ENCODE measurements at regions not wholly inside any gene's neighbourhood (a gene's known extent, or its start where the extent isn't known, plus 50 kb on each side); places are given as distances from the start of the nearest gene placed in this dataset.
"Not testable (repeated sequence)": the region's sequence is repeated elsewhere in the genome, so short reads cannot be mapped to it uniquely, and the experiment has no call there.

DNA sequence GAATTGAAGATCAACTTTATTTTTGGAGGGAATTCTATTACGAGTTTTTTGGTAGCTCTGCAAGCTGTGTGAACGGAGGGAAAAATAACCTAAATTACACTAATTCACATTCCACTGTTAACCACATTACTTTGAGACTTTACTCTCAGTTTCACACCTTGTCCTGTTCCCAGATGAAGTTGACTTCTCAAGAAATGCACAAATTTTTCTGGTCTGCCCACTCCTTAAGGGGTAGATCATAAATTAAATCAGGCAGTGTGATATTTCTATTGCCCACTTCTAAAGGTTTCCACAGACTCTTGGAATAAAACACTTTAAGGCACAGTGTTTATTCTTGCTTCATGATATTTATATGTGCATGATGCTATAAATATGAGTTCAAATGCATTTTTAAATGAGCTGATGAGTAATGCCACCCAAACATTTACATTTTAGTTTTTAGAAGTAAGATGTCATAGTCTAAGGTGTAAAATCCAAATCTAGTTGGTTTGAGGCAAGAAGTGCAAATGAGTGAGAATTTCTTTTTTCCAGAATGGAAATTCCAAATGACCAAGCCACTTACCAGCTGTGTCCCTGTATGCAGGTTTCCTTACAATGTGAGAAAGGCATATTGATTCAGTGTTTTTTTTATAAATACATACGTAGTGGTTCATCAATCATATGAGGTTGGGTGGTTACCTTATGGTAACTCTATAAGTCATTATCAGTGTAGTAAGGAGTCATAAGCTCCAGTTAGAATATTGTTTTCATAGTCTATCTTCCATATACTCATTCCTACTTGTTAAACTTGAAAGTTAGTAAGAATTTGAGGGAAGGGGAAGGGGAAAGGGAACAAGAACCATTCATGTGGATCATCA, 437.7 kb upstream of the MEF2C start:
- no peak for DNase-seq

DNA sequence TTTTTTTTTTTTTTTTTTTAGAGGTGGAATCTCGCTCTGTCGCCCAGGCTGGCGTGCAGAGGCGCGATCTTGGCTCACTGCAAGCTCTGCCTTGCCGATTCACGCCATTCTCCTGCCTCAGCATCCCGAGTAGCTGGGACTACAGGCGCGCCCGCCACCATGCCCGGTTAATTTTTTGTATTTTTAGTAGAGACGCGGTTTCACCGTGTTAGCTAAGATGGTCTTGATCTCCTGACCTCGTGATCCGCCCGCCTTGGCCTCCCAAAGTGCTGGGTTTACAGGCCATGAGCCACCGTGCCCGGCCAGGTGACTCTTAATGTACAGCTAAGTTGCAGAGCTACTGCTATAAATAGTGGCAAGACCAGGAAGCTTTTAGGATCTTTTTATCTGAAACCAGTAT, 434.9 kb upstream of the MEF2C start:
- not testable (repeated sequence) for DNase-seq

DNA sequence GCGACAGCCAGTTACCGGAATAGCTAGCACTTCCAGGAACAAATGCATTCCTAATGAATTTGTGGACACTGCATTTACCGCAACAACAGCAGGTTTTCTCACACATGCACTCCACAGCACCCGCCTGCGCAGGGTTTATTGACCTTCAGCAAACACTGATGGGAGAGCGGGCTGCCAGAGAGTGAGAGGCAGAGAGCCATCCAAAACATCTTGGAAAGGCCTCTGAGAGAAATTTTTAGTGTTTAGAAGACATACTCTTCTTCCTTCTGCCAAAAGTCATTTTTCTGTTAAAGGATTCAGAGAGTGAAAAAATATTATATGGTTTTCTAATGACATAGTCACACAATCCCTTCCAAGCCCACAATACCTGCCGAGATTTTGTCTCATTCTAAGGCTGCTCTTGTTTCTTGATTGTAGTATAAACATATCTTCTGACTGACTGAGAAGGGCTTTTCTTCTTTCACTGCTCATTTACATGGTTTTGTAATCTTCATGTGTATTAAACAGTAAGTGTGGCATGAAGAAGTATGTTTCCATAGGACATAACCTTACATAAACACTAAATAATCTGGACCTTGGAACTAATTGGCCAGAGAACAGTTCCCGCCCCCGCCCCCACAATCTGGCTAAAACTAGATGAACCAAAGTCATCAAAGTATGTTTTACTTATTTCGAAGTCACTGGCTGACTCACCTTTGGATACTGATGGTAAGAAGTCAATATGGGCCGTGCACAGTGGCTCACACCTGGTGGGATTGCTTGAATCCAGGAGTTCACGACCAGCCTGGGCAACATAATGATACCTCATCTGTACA, 432.5 kb upstream of the MEF2C start:
- no peak for DNase-seq

DNA sequence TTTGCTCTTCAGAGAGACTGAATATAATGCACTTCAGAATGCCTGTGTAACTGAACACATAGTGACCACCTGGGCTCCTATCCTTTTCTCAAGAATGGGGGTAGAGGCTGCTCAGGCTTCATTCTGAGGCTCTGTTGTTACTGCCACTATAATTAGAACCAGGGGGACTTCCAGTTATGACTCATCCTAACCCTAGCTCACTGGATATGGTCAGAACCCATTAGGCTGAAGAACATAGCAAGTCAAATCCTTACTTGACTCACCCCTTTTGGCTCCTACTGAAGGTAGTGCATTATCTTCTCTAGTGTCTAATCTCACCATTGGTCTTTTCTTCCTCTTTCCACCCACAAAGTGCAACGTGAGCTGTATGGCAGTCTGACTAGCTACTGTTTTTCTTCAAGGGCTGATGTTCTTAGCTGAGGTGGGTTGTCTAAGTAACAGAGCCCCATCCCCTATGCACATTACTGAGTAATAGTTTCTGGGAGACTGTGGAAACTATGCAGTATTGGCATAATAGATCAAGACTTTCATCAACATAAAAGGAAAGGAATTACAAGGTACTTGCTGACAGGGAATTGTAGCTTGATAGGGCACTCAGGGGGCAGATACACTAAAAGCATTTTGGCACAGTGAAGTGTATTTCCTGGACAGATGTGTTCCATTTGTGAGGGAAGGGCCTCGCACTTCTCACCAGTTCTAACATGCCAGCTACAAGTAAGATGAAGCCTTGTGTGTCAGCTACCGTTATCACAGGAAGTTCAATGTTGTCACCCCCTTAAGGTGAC, 431.0 kb upstream of the MEF2C start:
- no peak for DNase-seq

DNA sequence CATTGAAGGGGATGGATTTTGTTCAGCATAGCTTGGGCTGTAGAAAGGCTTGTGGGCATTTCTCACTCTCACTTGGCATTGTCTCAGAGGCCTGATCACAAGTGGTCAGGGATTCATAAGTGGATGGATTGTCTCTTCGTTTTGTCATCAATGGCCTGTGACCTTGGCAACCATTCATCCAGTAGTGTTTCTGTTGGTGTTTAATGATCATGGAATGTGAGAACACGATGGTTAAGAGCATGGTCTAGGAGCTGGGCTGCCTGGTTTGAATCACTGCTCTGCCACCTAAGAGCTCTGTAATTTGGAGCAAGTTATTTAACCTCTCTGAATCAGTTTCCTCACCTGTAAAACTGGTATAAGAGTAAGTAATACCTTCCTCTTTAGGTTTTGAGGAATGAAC, 430.1 kb upstream of the MEF2C start:
- DNase-seq, result no peak

DNA sequence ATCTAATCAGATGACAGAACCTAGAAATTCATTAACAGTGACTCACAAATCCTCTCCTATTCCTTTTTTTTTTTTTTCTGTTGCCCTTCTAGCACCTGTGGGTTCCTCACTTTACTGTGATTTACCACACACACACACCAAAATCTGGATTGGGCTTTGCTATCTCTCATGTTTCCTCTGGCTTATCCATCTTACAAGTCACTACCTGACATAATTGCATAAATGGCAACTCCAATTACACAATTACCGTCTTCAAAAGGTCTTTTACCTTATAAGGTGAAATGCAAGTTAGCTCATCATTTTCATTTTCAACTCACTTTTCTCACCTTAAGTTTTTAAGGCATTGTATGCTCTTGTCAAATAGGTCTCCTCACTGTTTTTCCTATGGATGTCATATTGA, 426.3 kb upstream of the MEF2C start:
- no peak for DNase-seq

DNA sequence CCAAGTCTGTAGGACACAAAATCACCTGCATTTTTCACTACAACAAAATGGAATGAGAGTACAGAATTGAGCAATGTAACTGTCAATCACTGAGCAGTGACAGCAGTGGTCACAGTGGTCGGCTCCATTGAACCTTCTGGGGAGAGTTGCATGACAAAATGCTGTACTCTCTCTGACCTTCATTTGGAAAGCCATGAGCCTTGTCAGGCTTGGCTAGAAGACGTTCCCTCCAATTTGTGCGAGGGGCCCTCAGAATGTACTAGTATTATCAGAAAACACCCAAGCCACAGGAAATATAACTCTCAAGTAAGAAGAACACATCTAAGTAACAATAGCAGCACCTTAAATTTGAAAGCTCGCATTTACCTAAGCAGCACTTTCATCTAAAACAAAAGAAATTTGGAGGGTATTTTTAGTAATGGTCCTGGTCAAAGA, 425.6 kb upstream of the MEF2C start:
- DNase-seq, result no peak

DNA sequence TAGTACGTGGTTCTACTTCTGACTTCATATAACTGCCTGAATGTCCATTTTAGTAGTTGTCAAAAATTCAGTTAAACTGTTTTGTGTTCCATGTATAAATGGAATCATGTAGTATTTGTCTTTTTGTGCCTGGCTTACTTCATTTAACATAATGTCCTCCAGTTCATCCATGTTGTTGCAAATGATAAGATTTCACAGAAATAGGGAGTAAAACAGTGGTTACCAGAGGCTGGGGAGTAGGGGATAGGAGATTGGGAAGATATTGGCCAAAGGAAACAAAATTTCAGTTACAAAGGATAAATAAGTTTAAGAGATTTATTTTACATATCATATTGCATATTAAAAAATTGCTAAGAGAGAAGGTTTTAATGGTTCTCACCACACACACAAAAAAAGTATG, 425.0 kb upstream of the MEF2C start:
- no peak for DNase-seq

DNA sequence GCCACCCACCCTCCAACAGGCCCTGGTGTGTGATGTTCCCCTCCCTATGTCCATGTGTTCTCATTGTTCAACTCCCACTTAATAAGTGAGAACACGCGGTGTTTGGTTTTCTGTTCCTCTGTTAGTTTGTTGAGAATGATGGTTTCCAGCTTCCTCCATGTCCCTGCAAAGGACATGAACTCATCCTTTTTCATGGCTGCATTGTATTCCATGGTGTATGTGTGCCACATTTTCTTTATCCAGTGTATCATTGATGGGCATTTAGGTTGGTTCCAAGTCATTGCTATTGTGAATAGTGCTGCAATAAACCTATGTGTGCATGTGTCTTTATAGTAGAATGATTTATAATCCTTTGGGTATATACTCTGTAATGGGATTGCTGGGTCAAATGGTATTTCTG, 424.2 kb upstream of the MEF2C start:
- DNase-seq, result not testable (repeated sequence)

DNA sequence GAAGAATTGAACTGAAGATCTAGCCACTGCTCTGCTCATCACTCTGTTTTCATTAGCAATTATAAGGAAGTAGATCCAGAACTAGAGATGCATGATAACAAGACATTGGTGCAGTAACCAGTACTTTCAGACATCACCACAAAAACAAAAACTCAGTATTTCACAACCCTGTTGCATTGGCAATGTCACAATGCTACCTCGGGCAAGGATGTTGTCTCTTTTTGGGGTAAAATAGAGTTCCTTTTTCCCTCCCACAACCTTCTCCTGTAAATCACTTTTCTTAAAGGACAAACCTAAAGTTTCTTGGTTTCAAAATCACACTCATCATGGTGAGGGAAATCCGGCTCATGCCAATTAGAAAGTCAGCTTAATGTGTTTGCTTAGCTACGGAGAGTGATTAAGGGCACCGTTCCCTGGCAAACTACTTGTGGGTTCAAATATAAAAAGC, 420.1 kb upstream of the MEF2C start:
- DNase-seq, result no peak

DNA sequence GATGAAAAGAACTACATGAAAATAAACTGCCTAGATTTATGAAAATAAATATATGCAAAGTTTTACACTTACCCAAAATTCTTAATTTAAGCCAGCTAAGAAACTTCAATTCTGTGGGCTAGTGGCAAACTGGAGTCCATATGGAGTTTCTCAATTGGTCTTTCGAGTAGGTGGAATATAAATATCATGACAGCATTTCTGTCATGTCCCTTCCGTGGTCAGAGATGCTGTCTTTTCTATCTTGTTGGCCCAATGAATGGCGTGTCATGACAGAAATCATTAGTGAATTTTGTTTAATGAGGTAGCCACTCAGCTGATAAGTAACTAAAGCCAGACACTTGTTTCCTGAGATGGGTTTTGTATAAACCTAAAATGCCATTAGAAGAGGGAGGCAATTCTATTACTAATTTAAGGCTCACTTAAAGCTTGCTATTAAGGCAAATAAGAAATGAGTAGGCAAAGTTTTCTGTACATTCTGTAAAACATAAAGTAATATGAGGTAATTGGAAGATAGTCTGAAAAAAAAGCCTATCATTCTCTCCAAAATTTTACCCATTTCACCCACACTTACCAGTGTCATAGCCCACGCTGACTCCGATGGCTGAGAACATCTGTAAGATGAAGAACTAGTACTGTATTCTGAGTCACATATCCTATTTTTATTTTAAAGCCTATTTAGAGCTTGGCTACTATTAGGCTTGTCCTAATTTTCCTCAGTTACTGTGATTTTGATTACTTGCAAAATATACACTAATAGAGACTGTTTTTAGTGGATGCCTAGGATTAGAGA, 419.3 kb upstream of the MEF2C start:
- DNase-seq, result no peak

DNA sequence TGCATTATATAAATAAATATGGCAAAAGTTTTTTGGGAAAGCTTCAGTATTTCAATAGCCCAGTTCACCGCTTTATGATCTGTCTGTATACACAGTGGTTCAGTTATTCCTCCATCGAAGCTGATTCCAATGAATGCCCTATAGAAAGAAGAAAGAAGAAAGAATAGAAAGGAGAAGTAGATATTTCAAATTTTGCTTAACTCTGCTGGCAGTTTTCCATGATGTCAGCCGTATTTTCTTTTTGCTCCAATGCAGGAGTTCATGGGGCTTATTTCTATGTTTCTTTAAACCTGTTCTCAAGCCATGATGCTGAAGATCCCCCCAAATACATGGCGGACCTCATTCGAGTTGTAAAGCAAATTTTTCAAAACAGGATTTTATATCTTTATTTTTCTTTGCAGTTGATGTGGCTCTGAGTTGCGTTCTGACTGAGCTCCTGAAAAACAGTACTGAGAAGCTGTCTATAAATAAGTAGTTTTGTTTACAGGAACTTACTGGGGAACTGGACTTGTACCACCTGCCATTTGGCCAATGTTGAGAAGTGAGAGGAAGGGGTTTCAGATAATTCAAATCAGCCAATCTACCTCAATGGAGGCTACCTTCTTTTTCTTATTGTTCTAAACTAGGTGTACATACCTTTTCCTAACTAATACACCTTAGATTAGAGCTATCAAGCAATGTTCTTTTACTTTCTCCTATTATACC, 418.5 kb upstream of the MEF2C start:
- DNase-seq, result no peak

DNA sequence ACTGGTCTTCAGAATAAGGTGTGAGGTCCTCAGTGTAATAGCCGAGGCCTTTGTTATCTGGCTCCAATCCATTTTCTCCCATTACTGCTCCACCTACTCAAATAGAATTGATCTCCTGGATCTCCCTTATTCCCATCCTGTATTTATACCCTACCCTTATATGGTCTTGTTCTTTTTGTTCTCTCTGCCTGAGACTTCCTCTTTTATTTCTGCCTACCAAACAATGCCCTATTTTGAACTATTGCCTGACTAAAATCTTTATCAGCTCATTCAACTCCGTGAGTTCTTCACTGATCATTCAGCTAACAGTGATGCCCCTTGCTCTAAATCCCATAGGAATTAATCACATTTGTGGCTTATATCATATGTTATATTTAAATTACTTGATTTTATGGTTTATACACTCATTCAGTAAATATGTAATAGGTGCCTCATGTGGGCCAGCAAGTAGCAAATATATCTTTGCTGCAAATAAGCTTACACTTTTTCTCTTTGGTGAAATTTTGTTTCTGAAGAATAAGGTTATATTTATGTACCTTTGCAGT, 417.5 kb upstream of the MEF2C start:
- DNase-seq, result no peak

DNA sequence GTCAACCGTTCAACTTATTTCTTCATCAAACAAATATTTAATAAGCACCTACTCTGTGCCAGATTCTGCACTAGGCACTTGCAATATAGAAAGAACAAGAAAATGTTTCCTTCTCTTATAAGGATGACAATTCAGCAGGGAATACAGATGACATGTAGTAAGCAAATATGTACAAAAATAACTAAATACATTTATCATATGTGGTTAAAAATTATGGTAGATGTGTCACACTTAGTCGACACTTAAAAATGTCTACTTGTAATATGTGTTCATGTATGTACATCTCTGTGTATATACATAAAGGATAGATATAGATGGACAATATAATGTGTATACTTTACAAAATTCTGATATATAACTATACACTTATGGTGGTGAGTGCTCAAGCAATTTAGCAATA, 417.0 kb upstream of the MEF2C start:
- no peak for DNase-seq

DNA sequence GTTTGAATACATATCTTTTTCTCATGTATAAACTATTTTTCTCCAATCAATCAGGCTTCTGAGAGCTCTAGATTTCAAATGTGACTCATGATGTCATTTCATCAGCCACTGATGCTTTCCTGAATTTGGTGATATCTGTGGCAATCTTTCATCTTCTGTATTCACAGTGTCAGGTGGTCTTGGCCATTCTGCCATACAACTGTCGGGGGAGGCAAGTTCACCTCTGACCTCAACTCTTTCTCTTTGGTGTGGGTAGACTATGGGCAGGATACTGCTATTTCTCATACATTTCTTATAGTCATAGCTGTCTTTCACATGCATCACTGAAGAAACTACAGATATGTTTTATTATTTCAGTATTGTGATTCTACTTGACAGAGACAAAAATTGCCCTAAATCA, 414.1 kb upstream of the MEF2C start:
- DNase-seq, result no peak

DNA sequence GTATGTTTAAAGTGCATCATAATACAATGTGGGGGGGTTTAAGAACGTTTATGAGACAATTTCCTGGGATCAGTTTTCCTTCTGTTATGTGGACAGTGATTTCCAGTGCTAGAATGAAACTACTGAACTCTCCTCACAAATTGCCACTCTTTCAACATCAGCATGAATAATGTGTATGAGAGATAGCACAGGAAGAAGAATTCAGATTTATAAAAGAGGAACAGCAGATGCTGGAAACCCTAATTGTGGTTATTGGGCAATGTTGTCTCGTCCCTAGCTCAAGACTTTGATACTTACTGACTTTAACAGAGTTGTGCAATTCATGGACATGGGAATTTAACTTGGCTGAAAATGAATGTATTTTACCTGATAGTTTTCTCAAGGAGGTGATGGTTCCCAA, 410.8 kb upstream of the MEF2C start:
- no peak for DNase-seq

DNA sequence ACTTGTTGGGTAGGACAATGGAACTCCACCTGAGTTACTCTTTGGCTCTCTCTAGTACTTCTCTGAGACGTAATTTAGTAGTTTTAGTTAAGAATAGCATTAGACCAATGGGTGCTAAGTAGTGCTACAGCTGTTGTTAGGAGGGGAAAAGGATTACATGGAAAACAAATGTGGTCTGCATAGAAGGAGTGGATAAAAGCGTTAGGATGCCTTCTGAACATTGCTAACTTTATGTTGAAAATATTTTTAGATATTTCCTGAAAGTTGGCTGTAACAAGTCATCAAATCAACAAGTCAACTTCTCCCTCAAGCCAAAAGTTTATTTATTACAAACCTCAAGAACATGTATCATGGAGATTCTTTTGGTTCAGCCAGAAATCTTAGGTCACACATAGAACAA, 409.5 kb upstream of the MEF2C start:
- no peak for DNase-seq

DNA sequence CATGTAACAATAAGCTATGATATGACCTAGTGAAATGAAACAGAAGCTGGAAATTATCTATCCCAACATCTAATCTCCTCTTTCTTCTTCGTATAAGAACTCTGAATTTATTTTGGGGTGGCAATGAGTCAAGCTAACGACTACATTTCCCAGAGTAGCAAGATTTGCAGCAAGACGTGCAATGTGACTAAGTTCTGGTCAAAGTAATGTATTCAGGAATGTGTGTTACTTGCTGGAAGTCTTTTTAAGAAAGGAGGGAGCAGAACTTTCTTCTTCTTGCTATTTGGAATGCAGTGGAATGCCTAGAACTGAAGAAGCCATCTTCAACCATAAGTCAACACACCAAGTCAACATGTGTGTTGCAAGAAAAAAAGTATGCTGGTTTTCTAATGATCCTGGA, 406.6 kb upstream of the MEF2C start:
- no peak for DNase-seq

DNA sequence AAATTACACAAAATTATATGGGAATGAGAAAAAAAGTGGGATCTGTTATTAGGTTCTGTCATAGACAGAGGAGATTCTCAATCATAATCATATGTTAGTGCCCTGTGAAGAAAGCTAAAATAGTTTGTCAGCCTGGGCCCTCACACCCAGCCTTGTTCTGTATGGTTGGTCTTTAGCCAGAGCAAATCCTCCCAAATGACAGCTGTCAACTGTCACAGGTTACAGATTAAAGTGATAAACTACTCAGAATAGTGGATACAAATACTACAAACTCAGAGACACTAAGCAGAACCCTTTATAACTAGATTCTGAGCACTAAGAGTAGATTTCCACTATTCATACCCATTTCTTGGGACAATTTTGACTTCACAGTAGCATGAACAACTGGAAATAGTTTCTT, 405.0 kb upstream of the MEF2C start:
- DNase-seq, result no peak

DNA sequence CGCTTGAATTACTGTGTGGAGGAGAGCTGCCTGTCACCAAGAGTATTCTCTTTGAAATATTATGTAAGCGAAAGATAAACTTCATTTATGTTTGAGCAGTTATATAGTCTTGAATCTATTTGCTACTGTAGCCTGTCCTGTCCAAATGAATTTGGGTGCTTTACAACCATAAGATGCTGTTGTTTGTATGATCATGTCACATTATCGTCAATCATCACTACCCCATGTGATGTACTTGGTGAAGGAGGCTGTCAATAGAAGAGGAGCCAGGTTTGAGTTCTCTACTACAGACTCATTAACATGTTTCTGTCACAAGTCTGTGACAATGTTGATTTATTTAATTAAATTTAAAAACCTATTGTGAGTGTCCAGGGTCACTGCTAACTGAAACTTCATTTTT, 403.3 kb upstream of the MEF2C start:
- no peak for DNase-seq

DNA sequence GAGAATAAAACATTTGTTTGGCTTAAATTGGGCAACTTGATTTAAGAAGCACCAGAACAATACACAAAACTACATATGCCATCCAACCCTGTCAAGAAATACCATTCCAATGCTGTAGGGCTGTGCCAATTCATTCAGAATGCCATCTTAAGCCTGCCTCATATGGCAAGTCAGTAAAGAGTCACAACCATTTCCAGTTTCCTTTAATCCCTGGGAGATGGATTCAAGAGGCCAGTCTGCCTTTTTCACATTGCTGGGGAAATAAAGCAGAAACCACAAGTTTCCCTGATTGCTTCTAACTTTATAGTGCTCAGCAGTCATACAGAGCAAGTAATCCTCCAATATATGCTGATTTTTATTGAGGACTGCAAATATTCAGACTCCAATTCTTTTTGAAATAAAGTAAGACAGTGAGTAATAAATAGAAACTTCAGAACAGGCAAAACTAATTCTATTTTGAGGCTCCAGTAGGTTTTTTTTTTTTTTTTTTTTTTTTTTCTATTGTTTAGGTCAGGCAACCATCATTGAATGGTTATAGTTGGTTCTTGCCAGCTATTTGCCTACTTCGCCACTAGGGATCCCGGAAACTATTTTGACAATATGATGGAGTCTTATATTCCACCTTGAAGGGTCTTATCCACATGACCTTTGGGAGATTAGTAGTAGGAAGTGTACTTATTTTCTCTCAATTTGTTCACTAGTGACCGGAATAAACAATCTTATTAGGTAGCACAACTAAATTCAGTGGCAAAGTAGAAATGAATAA, 400.9 kb upstream of the MEF2C start:
- no peak for DNase-seq

All from NCI-H526 treated with DMSO at 0.1 percent for 48 hours (cell line).